ENCODE measurements at regions not wholly inside any gene's neighbourhood (a gene's known extent, or its start where the extent isn't known, plus 50 kb on each side); places are given as distances from the start of the nearest gene placed in this dataset.

DNA sequence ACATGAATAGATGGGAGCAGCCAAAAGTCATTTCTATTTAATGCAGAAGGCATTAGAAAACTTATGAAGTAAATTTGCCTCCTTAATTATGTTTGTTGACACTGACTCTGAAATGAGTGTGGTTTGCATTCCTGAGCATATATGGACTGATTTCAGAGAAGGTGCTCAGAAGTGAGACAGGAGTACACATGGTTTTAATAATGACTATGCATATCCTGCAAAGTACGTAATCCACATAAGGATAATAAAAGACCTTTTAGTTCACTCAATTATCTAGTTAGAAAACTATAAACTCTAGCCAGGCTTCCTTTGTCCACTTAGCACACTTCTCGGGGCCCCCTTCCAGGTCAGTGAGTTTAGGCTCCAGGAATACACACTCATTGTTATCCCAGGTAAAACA, 75.7 kb upstream of the SNX2 start:
- Mint-ChIP-seq H3K27me3 (ENCODE audit: low read depth) (no peaks in the 10 kb centered on the region), H3K27ac (ENCODE audit: unreplicated experiment) (peak overlapping the region; percentile 44)
- TF ChIP-seq, protein P1, sequence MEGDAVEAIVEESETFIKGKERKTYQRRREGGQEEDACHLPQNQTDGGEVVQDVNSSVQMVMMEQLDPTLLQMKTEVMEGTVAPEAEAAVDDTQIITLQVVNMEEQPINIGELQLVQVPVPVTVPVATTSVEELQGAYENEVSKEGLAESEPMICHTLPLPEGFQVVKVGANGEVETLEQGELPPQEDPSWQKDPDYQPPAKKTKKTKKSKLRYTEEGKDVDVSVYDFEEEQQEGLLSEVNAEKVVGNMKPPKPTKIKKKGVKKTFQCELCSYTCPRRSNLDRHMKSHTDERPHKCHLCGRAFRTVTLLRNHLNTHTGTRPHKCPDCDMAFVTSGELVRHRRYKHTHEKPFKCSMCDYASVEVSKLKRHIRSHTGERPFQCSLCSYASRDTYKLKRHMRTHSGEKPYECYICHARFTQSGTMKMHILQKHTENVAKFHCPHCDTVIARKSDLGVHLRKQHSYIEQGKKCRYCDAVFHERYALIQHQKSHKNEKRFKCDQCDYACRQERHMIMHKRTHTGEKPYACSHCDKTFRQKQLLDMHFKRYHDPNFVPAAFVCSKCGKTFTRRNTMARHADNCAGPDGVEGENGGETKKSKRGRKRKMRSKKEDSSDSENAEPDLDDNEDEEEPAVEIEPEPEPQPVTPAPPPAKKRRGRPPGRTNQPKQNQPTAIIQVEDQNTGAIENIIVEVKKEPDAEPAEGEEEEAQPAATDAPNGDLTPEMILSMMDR (conservative IDR thresholded peaks at IDR 0.05), result no peak

DNA sequence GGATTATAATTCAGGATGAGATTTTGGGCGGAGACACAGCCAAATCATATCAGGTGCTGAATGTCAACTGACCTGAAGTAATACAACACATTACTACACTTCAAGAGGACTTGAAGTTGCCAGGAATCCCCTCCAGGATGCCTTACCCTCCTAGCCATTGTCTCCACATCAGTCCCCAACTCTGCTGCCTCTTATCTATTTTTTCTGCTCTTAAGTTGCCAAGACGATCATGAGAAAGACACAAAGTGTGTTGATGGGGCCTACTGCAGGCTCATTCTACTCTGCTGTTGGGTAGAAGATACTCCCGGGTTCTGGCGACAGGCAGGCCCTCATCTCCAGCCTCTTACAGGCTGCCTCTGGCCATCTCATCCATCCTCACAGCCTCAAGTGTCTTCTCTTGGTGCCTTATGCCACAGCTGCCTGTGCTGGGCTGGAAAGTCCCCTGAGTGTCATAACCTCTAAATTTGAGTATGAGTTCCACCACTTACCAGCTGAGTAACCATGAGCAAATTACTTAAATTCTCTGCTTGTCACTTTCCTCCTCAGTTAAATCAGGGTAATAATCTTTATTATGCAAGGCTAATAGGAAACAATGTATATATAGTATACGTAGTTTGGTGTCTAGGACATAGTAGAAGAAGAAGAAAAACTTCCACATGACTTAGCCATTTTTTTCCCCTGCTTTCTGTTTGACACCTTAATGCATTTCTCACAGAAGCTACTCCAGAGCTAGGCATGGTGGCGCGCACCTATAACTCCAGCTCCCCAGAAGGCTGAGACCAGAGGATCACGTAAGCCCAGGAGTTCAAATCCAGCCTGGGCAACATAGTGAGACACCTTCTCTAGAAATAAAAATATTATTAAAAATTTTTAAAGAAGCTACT, 73.0 kb upstream of the SNX2 start:
- TF ChIP-seq, protein P1 (conservative IDR thresholded peaks at IDR 0.05), result no peak
- Mint-ChIP-seq H3K36me3 (ENCODE audit: low read depth) (no peaks in the 10 kb centered on the region), H3K27ac (ENCODE audit: unreplicated experiment) (no peak overlapping the region), H3K27me3 (ENCODE audit: low read depth) (no peaks in the 10 kb centered on the region), H3K4me3 (no peak overlapping the region), H3K9me3 (no peaks in the 10 kb centered on the region), H3K4me1 (no peaks in the 10 kb centered on the region)
- DNase-seq (ENCODE audit: low read depth, low spot score), result no peak

More for the DNA sequence above, 75.7 kb upstream of the SNX2 start:
- Mint-ChIP-seq H3K4me1 (no peaks in the 10 kb centered on the region), H3K4me3 (no peak overlapping the region), H3K9me3 (no peaks in the 10 kb centered on the region), H3K36me3 (ENCODE audit: low read depth) (no peaks in the 10 kb centered on the region)
- no peak for DNase-seq (ENCODE audit: low read depth, low spot score)

DNA sequence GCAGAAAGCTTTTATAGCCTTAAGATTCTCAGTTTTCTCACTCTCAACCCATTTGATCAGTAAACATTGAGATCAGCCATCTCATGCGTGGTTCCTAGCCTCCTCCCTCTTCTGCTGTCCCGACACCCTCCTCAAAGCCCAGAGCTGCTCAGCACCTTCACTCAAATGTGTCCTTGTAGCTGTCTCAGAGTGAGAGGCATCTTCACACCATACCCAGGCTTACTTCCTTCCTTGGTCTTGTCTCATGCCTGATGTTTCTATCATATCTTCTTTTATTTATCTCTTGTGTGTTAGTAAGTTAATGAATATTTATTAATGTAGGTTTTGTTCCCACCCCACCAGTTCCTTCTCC, 72.4 kb upstream of the SNX2 start:
- H3K36me3 Mint-ChIP-seq (ENCODE audit: low read depth), result no peaks in the 10 kb centered on the region
- H3K4me1 Mint-ChIP-seq, result no peaks in the 10 kb centered on the region
- no peaks in the 10 kb centered on the region for H3K9me3 Mint-ChIP-seq
- no peak overlapping the region for H3K4me3 Mint-ChIP-seq
- DNase-seq (ENCODE audit: low read depth, low spot score), result no peak
- H3K27ac Mint-ChIP-seq (ENCODE audit: unreplicated experiment), result no peak overlapping the region
- H3K27me3 Mint-ChIP-seq (ENCODE audit: low read depth), result no peaks in the 10 kb centered on the region
- TF ChIP-seq, protein P1 (conservative IDR thresholded peaks at IDR 0.05), result no peak

DNA sequence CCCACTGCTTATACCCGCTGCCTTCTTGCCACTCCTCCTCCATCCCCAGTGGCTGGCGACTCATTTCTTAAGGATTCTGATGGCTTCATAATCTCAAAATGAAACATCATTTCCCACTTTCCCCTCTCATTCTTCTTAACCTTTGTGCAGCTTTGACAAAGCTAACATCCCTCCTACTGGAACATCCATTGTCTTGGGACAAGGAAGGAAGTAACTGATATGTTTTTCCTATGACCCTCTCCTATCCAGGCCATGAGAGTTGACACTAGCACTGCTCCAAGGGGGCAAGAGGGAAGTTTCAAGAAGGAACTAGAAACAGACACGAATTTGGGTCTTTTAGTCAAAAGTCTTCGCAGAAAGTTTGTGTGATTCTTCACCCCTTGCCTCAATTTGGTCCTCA, 71.7 kb upstream of the SNX2 start:
- no peak for DNase-seq (ENCODE audit: low read depth, low spot score)
- Mint-ChIP-seq H3K27me3 (ENCODE audit: low read depth) (no peaks in the 10 kb centered on the region), H3K27ac (ENCODE audit: unreplicated experiment) (no peak overlapping the region), H3K4me3 (no peak overlapping the region), H3K36me3 (ENCODE audit: low read depth) (no peaks in the 10 kb centered on the region), H3K9me3 (no peaks in the 10 kb centered on the region), H3K4me1 (no peaks in the 10 kb centered on the region)
- TF ChIP-seq, protein P1 (conservative IDR thresholded peaks at IDR 0.05), result no peak

DNA sequence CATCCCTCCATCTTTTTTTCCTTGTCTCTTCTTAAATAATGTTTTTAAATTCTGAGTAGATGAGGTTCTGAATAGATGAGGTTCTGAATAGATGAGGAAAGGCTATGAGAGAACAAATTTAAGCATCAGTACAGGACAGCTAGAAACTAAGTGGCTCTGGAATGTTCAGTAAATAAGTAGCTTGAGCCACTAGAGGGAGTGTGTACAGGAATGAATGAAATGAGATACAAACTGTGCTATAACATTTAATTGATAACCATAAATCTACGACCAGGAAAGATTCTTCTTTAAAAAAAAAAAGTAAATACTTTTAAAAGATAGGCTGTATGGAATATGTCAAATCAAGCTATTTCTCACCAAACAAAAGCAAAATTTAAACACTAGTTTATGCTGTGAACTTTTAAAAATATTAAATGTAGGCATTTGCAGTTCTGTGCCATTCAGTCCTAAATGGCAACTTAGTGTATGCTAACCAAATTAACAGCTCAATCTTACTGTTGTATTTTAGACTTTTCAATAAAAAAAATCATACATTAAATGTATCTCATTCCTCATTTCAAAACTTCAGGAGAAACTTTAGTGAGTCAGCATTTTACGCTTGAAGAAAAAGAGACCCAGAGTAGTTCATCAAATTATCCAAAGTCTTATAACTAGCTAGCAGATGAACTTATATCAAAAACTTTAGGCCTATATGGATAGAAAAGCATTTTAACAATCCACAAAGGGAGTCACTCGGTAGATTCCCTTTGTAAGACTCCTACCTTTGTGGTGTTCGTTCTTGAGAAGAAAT, 70.4 kb upstream of the SNX2 start:
- no peaks in the 10 kb centered on the region for H3K4me1 Mint-ChIP-seq
- DNase-seq (ENCODE audit: low read depth, low spot score), result no peak
- no peaks in the 10 kb centered on the region for H3K9me3 Mint-ChIP-seq
- H3K4me3 Mint-ChIP-seq, result no peak overlapping the region
- H3K27ac Mint-ChIP-seq (ENCODE audit: unreplicated experiment), result no peak overlapping the region
- TF ChIP-seq, protein P1 (conservative IDR thresholded peaks at IDR 0.05), result peak; percentile 77
- H3K27me3 Mint-ChIP-seq (ENCODE audit: low read depth), result no peaks in the 10 kb centered on the region
- no peaks in the 10 kb centered on the region for H3K36me3 Mint-ChIP-seq (ENCODE audit: low read depth)
